GM19395 (cell line): ENCODE measurements at regions not wholly inside any gene's neighbourhood (a gene's known extent, or its start where the extent isn't known, plus 50 kb on each side); places are given as distances from the start of the nearest gene placed in this dataset.
"Not testable (repeated sequence)": the region's sequence is repeated elsewhere in the genome, so short reads cannot be mapped to it uniquely, and the experiment has no call there.

Source experiments
- ATAC-seq: cut with Tn5 transposase; IDR thresholded peaks from one replicate; pipeline ENCODE4 v1.9.1; 2021; ENCODE audit warnings: mild to moderate bottlenecking, moderate library complexity; ENCODE audit not compliant: unreplicated experiment

GRCh38 chr20:19868441-19868840, 110.4 kb downstream of the RIN2 start:
- ATAC-seq = no peak

DNA sequence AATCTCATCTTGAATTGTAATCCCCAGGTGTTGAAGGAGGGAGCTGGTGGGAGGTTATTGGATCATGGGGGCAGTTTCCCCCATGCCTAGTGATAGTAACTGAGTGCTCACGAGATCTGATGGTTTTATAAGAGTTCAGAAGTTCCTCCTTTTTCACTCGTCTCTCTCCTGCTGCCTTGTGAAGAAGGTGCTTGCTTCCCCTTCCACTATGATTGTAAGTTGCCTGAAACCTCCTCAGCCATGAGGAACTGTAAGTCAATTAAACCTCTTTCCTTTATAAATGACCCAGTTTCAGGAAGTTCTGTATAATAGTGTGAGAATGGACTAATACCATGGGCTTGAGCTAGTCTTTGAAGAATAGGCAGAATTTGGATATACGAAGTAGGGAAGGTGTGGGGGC, 113.9 kb downstream of the RIN2 start:
- no peak for ATAC-seq

- ATAC-seq = no peak
Observed at GRCh38 chr20:19874040-19874727, 116.1 kb downstream of the RIN2 start.

GRCh38 chr20:19875376-19876221, 117.5 kb downstream of the RIN2 start:
- no peak for ATAC-seq

DNA sequence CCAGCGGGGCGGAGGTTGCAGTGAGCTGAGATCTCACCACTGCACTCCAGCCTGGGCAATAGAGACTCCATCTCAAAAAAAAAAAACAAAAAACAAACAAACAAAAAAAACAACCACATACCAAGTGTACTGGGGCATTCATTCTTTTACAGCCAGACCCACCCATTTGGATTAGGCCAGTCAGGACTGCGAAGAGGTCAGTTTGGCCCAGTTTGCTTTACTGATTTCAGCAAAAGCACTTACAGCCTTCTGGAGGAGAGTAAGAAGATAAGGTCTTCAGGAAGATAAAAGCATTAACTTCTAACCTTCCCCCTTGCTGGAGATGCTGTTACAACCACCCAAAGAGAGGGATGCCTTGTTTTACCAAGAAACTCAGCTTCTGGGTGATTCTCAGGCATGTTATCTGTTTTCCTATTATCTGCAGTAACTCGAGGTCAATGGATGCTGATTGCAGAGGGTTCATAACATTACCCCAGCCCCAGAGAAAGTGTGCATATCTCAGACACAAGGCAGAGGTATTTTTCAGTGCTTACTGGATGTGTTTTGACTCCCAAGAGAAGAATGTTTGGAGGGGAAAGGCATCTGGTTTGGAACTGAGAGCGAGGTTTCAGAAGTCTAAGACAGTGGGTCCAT, 118.9 kb downstream of the RIN2 start:
- no peak for ATAC-seq

GRCh38 chr20:19879874-19880255, 121.8 kb downstream of the RIN2 start:
- ATAC-seq = not testable (repeated sequence)

DNA sequence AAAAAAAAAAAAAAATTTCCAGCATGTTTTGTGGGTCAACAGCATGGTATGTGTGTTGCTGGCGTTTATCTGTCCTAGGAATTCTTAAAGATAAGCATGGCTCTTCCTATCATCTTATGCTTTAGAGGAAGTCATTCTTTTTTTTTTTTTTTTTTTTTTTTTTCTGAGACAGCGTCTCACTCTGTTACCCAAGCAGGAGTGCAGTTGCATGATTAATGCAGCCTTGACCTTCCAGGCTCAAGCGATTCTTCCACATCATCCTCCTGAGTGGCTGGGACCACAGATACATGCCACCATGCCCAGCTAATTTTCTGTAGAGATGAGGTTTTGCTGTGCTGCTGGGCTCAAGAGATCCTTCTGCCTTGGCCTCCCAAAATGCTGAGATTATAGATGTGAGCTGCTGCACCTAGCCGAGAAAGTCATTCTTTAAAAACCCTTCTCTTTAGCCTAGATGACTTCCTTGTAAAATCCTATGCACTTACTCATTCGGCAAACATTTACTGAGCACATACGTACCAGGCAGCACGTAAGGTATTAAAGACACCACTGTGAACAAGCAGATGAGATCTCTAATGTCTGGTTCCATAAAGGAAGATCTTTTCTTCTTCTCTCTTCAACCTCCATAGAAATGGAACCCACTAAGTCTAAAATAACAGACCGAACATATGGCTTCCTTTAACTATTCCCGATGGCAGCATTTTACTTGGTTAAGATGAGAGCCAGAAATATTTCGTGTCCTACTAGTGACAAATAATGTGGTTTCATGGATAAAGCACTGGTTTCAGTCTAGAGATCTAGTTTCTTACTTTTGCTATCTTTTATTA, 122.4 kb downstream of the RIN2 start:
- no peak for ATAC-seq

- ATAC-seq = no peak
Observed at GRCh38 chr20:19881080-19881840, 123.2 kb downstream of the RIN2 start.

DNA sequence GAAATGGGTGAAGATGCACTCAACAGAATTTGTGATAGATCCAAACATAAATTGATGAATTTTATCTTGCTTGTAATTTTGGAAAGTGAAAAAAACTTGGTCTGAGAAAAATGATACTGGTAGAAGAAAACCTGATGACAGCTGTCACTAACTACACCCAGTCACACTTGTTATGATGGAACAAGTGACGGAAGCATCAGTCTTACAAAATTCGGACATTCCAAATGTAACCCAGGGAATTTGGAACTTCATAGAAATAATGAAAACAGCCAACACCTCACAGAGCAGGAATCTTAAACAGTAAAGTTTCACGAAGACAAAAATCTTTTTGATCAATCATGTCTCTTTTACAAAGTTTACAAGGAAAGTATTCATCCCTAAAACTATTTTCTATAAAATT, 123.9 kb downstream of the RIN2 start:
- ATAC-seq = no peak

DNA sequence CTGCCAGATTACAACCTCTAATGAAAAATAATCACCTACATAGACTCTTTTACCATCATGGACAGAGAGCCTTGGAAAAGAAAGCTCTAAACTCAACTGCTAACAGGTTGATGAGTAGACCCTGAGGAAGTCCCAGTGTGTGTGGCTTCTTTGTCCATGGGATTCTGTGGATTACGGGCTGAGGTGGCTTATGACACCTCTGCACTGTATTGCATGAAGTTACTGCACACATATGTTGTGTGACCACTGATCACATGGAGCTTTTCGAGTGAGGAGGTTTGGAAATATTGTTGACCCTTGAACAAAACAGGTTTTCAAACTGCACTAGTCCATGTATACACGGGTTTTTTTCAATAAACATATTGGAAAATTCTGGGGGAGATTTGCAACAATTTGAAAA, 124.4 kb downstream of the RIN2 start:
- ATAC-seq = no peak

DNA sequence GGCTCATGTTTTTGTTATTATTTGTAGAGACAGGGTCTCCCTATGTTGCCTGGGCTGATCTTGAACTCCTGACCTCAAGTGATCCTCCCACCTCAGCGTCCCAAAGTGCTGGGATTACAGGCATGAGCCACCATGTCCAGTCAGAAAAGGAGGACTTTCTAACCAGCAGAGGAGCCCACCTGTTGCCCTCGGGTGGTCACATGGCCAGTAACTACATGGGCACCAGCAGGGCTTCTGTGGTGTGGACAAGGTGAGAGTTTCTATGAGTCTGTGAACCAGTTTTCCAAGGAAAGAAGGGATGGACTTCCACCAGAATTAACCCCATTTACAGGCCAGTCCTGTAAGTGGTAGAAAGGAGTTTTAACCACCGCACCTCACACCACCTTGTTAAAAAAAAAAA, 125.4 kb downstream of the RIN2 start:
- ATAC-seq = no peak

DNA sequence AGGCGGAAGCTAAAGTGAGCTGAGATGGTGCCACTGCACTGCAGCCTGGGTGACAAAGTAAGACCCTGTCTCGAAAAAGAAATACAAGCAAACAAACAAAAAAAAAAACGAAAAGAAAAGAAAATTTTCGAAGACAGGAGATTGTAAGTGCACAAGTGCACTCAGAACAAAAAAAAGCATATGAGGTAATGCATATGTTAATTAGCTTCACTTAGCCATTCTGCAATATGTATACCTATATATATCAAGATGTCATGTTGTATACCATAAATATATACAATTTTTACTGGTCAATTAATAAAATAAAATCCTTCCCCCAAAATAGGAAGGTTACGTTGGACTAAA, 127.5 kb downstream of the RIN2 start:
- no peak for ATAC-seq

- ATAC-seq = no peak
Observed at GRCh38 chr20:19885939-19886660, 128.0 kb downstream of the RIN2 start.

DNA sequence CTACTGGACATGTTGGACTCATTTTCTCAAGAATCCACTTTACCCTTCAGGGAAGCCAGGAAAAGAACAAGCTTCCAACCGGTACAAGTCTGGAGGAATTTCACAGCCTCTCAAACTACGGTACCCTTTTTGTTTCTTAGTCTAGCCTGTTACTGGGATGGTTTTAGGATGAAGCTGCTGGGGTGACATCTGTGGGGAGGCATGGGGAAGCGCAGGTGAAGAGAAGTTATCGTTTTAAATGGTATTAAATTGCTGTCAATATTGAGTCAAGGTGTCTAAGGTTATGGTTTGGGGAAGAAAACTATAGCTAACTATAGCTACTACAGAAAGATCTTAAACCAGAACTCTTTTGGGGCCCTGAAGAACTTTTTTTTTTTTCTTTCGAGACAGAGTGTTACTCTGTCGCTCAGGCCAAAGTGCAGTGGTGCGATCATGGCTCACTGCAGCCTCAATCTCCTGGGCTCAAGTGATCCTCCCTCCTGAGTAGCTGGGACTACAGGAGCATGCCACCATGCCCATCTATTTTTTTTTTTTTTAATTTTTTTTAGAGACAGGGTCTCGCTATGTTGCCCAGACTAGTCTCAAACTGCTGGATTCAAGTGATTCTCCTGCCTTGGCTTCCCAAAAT, 128.7 kb downstream of the RIN2 start:
- ATAC-seq = no peak

DNA sequence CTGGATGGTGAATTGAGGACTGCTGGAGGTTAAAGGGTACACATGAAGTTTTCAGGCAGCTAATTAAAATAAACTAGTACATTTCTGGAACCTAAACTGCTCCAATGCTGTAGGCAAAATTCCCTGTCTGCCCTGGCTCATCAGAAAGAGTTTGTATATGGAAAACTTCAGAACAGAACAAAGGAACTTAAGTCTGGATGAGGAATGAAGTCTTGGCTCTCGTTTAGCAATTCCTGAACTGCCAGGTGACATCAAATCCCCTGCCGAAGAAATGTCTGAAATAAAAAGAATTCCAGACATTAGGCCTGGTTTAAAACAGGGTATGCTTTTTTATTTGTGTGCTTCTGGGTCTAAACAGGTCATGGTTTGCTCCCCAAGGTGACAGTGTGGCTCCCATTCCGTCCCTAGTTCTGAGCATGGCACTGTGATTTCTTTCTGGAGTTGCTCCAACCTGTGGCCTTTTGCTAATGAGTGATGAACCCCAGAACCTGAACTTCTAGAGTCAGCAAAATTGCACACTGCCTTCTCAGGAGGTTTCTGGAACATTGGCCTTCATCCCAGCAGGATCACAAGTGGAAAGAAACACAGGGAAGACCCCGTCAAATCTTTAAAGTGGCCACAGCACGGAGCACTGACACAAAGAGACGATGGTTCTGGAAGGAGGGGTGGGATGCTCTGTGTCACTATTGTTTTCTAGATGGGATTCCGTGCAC, 129.4 kb upstream of the NAA20 start:
- no peak for ATAC-seq

- no peak for ATAC-seq
Observed at GRCh38 chr20:19888269-19888671, 128.9 kb upstream of the NAA20 start.

GRCh38 chr20:19889011-19889953, 127.9 kb upstream of the NAA20 start:
- ATAC-seq = no peak
